Fibroblast of lung (primary cell): ENCODE measurements at regions not wholly inside any gene's neighbourhood (a gene's known extent, or its start where the extent isn't known, plus 50 kb on each side); places are given as distances from the start of the nearest gene placed in this dataset.

Experiments
- DNase-seq, 2 donors: peaks; one replicate each; pipeline versions ENCODE4 v3.0.0 to v3.0.0-alpha.2; 2010; ENCODE audit warnings: low read depth in 2 of 2
- H2AFZ ChIP-seq: 2 replicates; pipeline ENCODE4 v1.5.1; 2012; ENCODE audit warnings: low read length, control low read depth, inconsistent platforms
- H3K27ac ChIP-seq: 2 replicates; pipeline ENCODE4 v1.5.1; 2011; ENCODE audit warnings: low read length, control low read depth; ENCODE audit not compliant: insufficient read depth
- H3K27me3 ChIP-seq: 2 replicates; pipeline ENCODE4 v1.5.1; 2011; ENCODE audit warnings: mild to moderate bottlenecking, low read length; ENCODE audit not compliant: control insufficient read depth, insufficient read depth
- H3K36me3 ChIP-seq: 2 replicates; pipeline ENCODE4 v1.5.1; 2011; ENCODE audit warnings: low read length; ENCODE audit not compliant: control insufficient read depth, insufficient read depth
- H3K4me1 ChIP-seq: 2 replicates; pipeline ENCODE4 v1.5.1; 2011; ENCODE audit warnings: low read length; ENCODE audit not compliant: control insufficient read depth, insufficient read depth; ENCODE audit errors: extremely low read depth
- H3K4me2 ChIP-seq: 2 replicates; pipeline ENCODE4 v1.5.1; 2011; ENCODE audit warnings: low read length, control low read depth; ENCODE audit not compliant: insufficient read depth; ENCODE audit errors: extremely low read depth
- H3K4me3 ChIP-seq, 4 experiments: fragments of 200-600 bp in 1 of 4; sonication (generic) in 1 of 4; replicated peaks in 1 of 4; 2 replicates each; pipeline ENCODE4 v1.5.1; 2011 to 2016; ENCODE audit warnings: low read length in 4 of 4, low read depth in 3 of 4, mild to moderate bottlenecking in 3 of 4, control low read depth in 2 of 4, inconsistent platforms in 1 of 4, mixed read lengths in 1 of 4; ENCODE audit not compliant: insufficient read depth in 1 of 4; ENCODE audit errors: control extremely low read depth in 1 of 4
- H3K79me2 ChIP-seq: 2 replicates; pipeline ENCODE4 v1.5.1; 2012; ENCODE audit warnings: mild to moderate bottlenecking, low read length, inconsistent platforms; ENCODE audit not compliant: control insufficient read depth, insufficient read depth
- H3K9ac ChIP-seq: 2 replicates; pipeline ENCODE4 v1.5.1; 2011; ENCODE audit warnings: mild to moderate bottlenecking, low read length, control low read depth; ENCODE audit not compliant: insufficient read depth
- H3K9me3 ChIP-seq: 2 replicates; pipeline ENCODE4 v1.5.1; 2012; ENCODE audit warnings: low read depth, low read length; ENCODE audit not compliant: control insufficient read depth, insufficient read depth
- H4K20me1 ChIP-seq: 2 replicates; pipeline ENCODE4 v1.5.1; 2011; ENCODE audit warnings: low read length; ENCODE audit not compliant: control insufficient read depth, insufficient read depth; ENCODE audit errors: extremely low read depth
- EZH2 ChIP-seq: IDR thresholded peaks from 2 replicates; pipeline ENCODE4 v1.5.1; 2012; ENCODE audit warnings: low read length, control low read depth, mild to moderate bottlenecking; ENCODE audit errors: missing control alignments
- TF ChIP-seq, protein P1 (sequence below), 2 donors: IDR thresholded peaks in 1 of 2; conservative IDR thresholded peaks in 1 of 2; 1 replicate in 1 of 2; 2 replicates in 1 of 2; pipeline ENCODE4 v1.5.1; 2011 to 2012; ENCODE audit warnings: low read length in 2 of 2, control low read depth in 1 of 2, inconsistent platforms in 1 of 2, low read depth in 1 of 2, mild to moderate bottlenecking in 1 of 2

GRCh38 chr6:166714581-166714980, 87.5 kb upstream of the RPS6KA2 start:
- no peak overlapping the region for H2AFZ ChIP-seq
- no peak overlapping the region for H3K9ac ChIP-seq
- no peaks in the 10 kb centered on the region for H3K79me2 ChIP-seq
- DNase-seq: no peak
- no peaks in the 10 kb centered on the region for H3K36me3 ChIP-seq
- no peaks in the 10 kb centered on the region for H4K20me1 ChIP-seq
- H3K4me2 ChIP-seq: no peak overlapping the region
- H3K27ac ChIP-seq: no peak overlapping the region
- H3K27me3 ChIP-seq: no peaks in the 10 kb centered on the region
- H3K4me3 ChIP-seq: no peak overlapping the region
- no peaks in the 10 kb centered on the region for H3K4me1 ChIP-seq
- H3K9me3 ChIP-seq: no peaks in the 10 kb centered on the region
- TF ChIP-seq, protein P1, sequence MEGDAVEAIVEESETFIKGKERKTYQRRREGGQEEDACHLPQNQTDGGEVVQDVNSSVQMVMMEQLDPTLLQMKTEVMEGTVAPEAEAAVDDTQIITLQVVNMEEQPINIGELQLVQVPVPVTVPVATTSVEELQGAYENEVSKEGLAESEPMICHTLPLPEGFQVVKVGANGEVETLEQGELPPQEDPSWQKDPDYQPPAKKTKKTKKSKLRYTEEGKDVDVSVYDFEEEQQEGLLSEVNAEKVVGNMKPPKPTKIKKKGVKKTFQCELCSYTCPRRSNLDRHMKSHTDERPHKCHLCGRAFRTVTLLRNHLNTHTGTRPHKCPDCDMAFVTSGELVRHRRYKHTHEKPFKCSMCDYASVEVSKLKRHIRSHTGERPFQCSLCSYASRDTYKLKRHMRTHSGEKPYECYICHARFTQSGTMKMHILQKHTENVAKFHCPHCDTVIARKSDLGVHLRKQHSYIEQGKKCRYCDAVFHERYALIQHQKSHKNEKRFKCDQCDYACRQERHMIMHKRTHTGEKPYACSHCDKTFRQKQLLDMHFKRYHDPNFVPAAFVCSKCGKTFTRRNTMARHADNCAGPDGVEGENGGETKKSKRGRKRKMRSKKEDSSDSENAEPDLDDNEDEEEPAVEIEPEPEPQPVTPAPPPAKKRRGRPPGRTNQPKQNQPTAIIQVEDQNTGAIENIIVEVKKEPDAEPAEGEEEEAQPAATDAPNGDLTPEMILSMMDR (conservative IDR thresholded peaks at IDR 0.05 in 1 of 2, IDR thresholded peaks at IDR 0.05 in 1 of 2; ENCODE audit: low read depth in 1 of 2, low read length in 2 of 2): no peak
- TF ChIP-seq EZH2: no peak

GRCh38 chr6:166714187-166714510, 87.1 kb upstream of the RPS6KA2 start:
- Histone ChIP-seq H3K27me3 (no peaks in the 10 kb centered on the region), H3K9me3 (no peaks in the 10 kb centered on the region), H3K4me3 (no peak overlapping the region), H3K9ac (no peak overlapping the region), H3K79me2 (no peaks in the 10 kb centered on the region), H3K27ac (no peak overlapping the region), H3K4me2 (no peak overlapping the region), H3K36me3 (no peaks in the 10 kb centered on the region), H3K4me1 (no peaks in the 10 kb centered on the region), H4K20me1 (no peaks in the 10 kb centered on the region), H2AFZ (no peak overlapping the region)
- no peak for DNase-seq
- TF ChIP-seq, protein P1 (conservative IDR thresholded peaks at IDR 0.05 in 1 of 2, IDR thresholded peaks at IDR 0.05 in 1 of 2; ENCODE audit: low read depth in 1 of 2, low read length in 2 of 2): no peak
- no peak for TF ChIP-seq EZH2

- Histone ChIP-seq H3K9me3 (no peaks in the 10 kb centered on the region), H3K36me3 (no peaks in the 10 kb centered on the region), H3K9ac (no peak overlapping the region), H3K79me2 (no peaks in the 10 kb centered on the region), H4K20me1 (no peaks in the 10 kb centered on the region), H2AFZ (no peak overlapping the region), H3K4me1 (no peaks in the 10 kb centered on the region), H3K27ac (no peak overlapping the region), H3K4me2 (no peak overlapping the region), H3K4me3 (no peak overlapping the region), H3K27me3 (no peaks in the 10 kb centered on the region)
- no peak for DNase-seq
- TF ChIP-seq, protein P1 (conservative IDR thresholded peaks at IDR 0.05 in 1 of 2, IDR thresholded peaks at IDR 0.05 in 1 of 2; ENCODE audit: low read depth in 1 of 2, low read length in 2 of 2): no peak
- no peak for TF ChIP-seq EZH2
Measured at GRCh38 chr6:166713434-166714186, 86.6 kb upstream of the RPS6KA2 start.
